A673 (cell line): ENCODE measurements at regions not wholly inside any gene's neighbourhood (a gene's known extent, or its start where the extent isn't known, plus 50 kb on each side); places are given as distances from the start of the nearest gene placed in this dataset.

Experiments used
- EZH2 ChIP-seq: fragments of 200-600 bp; sonication (generic); IDR thresholded peaks from 2 replicates; pipeline ENCODE4 v1.6.1; 2017; ENCODE audit warnings: borderline replicate concordance, low read depth, mild to moderate bottlenecking, mixed read lengths, antibody characterized with exemption, low read length; ENCODE audit not compliant: poor library complexity, severe bottlenecking
- TF ChIP-seq, protein P1 (sequence below): fragments of 300-800, 200-600 bp; sonication (generic); conservative IDR thresholded peaks from 2 replicates; pipeline ENCODE4 v1.5.1; 2017; ENCODE audit warnings: low read depth, mild to moderate bottlenecking, antibody characterized with exemption, low read length, moderate library complexity, mixed read lengths

DNA sequence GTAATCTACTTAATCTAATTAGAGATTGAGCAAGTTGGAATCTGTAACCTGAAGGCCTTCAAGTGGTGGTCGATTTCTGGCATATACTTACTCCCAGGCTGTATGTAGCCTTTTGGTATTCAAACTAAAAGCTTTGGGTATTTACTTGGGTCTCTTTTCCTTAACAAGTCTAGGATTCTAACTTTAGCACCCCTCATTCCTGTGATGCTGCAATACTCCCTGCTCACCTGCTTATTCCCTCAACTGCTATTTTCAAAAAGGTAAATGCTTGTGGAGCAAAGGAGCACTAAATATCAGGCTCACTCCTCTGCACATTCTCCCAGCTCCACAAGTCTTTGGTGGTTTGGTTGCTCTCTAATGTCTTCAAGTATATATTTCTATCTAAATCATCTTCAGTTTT is 68.0 kb upstream of the CYYR1 start:
- TF ChIP-seq, protein P1, sequence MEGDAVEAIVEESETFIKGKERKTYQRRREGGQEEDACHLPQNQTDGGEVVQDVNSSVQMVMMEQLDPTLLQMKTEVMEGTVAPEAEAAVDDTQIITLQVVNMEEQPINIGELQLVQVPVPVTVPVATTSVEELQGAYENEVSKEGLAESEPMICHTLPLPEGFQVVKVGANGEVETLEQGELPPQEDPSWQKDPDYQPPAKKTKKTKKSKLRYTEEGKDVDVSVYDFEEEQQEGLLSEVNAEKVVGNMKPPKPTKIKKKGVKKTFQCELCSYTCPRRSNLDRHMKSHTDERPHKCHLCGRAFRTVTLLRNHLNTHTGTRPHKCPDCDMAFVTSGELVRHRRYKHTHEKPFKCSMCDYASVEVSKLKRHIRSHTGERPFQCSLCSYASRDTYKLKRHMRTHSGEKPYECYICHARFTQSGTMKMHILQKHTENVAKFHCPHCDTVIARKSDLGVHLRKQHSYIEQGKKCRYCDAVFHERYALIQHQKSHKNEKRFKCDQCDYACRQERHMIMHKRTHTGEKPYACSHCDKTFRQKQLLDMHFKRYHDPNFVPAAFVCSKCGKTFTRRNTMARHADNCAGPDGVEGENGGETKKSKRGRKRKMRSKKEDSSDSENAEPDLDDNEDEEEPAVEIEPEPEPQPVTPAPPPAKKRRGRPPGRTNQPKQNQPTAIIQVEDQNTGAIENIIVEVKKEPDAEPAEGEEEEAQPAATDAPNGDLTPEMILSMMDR: no peak
- no peak for TF ChIP-seq EZH2
